Superior temporal gyrus (tissue), 1 donor: ENCODE measurements at regions not wholly inside any gene's neighbourhood (a gene's known extent, or its start where the extent isn't known, plus 50 kb on each side); places are given as distances from the start of the nearest gene placed in this dataset.
A peak's percentile ranks its signal among the peaks of the same experiment; 100 is the strongest.

Experiments used
- DNase-seq: peaks from one replicate; pipeline ENCODE4 v3.0.0-alpha.2; 2016; ENCODE audit errors: extremely low spot score

DNA sequence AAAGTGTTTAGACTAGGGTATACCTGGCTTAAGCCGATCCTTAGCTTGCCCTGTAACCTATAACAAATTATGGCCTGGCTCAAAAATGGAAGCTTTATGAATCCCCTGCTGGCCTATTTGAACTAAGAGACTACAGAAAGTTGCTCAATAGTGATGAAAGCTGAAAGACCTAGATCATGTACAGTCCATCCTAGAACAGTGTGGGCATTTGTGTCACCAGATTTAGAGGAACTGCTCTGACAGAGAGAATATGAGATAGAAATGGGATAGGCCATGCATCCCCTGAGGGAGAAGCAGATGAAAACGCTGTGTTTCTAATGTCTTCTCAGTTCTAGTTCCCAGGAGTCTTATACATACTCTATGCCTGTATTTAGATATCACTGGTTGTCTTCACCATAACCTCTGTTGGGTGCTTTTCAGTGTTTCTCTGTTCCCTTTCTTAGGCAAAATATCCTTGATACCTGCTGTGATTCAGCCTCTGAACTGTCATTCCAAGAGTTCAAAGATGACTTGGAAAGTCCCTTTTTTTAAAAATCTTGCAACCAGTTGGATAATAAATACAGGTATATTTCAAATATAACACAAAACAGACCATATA lies 246.9 kb upstream of the SLC39A10 start:
- no peak for DNase-seq

DNA sequence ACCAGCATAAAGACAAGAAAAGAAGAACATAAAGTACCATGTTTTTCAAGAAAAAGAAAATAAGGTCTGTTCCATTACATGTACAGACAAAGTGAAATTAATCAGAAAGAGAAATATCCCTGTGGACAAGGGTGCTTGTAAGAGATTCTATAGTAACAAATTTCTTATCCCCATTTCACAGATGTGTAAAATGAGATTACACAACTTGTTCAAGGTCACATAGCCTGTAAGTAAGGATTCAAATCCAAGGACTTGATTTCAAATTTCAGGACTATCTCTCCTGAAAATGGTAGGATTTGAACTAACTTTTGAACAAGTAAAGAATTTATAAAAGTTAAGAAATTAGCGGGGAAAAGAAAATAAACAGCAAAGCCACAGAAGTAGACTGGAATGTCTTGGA lies 248.2 kb upstream of the SLC39A10 start:
- no peak for DNase-seq

DNA sequence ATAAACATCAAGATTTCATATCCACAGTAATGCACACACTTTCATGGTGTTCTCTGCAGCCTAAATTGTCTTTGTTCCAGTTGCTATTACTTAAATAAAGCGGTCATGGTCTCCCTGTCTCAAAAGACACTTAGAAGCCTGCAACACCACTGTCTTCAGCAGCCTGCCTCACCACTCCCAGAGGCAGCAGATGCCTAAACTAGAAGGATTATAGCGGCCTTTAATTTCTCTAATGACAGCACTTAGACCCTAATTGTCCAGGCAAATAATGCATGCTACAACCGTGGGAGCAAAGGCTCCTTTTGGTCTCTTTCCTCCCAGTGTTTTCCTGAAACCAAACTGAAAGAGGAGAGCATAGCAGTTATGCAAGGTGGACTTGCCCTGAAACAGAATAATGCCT lies 248.8 kb upstream of the SLC39A10 start:
- DNase-seq: no peak

DNA sequence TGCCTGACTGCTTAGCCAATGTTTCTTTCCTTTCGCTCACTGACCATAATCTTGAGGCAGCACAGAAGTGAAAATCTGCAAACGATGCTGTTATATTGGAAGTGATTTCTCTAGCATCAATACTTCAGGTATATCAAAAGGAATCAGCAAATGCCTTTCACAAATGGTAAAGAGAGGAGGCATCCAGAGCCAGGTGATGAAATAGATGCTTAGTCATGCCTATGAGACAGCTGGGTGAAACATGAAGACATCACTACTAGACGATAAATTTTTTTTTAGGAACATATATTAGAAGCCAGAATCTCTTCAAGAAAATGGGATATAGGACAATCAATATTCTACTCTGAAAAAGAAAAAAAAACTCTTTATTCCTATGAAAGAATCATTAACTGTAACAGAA lies 249.2 kb upstream of the SLC39A10 start:
- no peak for DNase-seq

DNA sequence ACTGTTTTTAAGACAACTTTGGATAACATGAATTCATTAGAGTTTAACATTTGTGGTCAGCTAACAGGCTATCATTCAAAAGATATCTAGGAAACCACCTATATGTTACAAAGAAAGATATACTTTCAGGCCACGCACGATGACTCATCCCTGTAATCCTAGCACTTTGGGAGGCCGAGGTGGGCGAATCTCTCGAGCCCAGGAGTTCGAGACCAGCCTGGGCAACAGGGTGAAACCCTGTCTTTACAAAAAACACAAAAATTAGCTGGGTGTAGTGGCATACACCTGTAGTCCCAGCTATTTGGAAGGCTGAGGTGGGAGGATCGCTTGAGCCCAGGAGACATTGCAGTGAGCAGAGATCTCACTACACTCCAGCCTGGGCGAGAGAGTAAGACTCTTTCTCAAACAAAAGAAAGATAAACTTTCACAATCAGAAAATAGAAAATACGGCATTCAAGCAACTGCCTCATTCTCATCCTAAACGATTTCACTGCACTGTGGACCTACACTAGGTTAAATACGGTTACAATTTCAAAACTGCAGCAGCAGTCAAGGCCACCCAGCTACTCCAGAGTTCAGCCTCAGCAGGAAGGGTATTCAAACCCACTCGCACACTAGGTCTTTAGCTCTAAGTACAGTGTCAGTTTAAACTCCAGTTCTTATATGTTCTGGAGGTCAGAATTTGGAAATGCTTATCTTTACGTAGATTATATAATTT lies 250.0 kb upstream of the SLC39A10 start:
- DNase-seq: no peak

DNA sequence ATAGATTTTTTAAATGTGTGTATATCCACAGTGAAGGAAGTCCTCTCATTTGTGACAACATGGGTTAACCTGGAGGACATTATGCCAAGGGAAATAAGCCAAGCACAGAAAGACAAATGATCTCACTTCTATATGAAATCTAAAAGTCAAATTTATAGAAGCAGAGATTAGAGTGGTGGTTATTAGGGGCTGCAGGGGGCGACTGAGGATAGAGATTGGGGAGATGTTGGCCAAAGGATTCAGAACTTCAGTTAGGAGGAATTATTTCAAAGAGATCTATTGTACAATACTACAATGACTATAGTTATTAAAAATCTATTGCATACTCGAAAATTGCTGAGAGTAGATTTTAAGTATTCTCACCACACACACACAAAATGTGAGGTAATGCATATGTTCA lies 252.4 kb upstream of the SLC39A10 start:
- DNase-seq: no peak

DNA sequence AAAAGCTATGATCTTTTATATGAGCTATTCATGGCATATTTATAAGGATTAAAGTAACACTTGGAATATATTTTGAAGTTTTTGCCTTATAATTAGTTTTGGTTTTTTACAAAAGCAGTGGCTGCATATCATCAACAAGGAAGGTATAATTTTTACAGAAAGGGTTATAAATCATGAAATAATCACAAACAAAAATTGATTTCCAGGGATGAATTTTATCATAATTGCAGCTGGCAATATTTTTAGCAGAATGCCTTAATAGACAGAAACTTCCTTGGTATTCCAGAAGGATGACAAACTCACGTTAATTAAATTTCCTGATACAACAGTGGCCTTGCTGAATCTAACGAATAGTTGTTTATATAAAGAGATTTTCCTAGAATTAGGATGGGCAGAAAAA lies 260.5 kb upstream of the SLC39A10 start:
- no peak for DNase-seq

DNA sequence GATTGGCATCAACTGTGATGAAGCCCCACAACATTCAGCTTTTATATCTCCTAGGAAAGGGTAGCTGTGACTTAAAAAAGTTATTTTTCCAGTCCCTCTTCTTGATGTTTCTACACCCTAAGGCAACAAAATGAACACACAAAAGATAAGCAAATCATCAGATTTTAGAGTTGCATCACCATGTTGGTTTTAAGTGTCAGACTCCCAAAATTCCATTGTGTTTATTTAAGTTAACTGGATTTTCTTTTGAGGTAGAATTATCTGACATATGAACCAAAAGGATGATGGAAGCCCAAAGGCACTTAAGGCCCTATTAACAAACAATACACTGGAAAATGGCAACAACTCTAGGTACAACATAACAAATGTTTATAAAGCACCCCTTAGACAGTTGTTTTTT lies 261.7 kb upstream of the SLC39A10 start:
- DNase-seq: no peak

DNA sequence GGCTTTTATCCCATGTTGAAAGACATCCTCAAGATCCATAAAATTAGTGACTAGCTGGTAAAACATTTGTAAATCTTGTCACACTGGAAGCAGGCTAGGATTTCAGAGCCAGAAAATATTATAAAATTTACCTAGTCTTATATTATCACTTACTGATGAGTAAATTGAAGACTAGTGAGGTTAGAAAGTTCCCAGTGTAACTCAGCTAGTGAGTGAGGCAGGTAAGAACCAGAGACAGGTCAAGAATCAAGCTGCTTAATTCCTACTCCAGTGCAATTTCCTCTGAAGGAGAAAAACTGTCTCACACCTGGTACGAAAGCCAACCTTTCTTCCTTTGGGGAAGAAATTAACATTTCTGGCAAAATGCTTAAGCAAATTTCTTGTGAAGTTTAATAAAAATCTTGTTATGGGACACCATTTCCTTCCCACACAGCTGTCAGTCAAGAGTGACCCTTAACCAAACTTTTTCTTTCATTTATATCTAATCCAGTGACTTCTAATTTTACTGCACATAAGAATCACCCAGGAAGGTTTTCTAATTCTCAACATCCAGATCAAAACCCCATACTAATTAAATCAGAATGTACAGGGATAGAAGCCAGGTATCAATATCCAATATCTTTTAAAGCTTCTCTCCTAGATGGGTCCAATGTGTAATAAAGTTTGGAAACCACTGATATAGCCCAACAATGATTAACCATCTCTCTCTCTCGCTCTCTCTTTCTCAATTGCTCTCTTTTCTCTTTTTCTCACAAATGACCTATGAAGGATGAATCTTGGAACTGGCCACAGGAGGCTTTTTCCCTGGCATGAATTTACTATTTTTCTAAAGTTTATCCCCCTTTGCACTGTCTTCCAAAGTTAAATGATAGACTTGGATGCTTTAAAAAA lies 264.3 kb upstream of the SLC39A10 start:
- no peak for DNase-seq

DNA sequence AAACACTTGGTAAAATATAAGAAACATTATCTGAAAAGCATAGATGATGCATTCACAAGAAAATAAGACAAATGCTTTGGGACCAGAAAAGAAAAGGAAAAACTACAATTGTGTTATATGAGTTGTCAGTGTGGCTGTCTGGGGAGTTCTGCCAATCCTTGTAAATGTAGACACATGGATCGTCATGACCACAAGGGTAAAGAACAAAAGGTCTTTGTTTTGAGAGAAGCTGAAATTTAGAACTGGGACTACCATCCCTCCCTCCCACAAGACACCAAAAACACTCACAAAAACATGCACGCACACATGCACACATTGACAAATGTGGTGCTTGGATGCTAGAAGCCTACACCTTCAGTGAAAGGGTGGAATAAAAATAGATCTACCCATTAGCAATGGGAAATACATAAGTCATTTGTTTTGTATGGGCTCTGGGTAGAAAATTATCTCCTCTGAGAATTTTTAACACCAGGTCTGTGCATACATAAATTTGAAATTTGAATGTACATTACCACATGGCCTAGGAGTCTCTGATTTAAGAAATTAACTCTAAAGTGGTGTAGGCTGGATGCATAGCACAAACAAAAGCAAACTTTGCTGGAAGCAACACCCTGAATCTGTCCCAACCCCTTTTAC lies 266.2 kb upstream of the SLC39A10 start:
- DNase-seq: peak; percentile 85

DNA sequence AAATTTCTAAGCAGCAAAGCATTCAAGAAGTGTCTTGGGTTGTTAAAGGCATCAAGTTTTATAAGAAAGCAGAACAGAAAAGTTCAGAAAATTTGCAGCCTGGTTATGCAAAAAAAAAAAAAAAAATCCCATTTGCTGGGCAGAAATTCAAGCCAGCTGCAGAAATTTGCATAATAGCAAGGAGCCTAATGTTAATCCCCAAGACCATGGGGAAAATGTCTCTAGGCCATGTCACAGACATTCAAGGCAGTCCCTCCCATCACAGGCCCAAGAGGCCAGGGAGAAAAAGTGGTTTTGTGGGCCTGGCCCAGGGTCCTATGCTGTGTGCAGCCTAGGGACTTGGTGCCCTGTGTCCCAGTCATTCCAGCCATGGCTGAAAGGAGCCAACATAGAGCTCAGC lies 269.0 kb upstream of the SLC39A10 start:
- no peak for DNase-seq

DNA sequence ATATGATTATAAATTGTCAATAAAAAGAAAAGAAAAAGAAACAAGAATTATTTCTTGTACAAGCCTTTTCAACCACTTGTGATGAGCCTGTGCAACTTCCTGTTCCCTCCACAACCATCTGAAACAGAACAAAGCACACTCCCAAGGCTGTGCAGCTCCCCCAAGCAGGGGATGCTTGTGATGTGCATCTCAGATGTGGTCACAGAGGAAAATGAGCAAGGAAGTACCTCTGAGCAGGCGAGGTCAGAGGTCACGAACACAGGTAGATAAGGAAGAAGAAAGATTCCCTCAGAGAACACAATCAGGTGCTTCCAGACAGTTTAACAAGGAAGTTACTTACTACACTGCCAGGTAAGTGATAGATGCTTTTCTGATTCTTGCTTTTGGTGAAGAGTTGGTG lies 274.8 kb upstream of the SLC39A10 start:
- DNase-seq: no peak

DNA sequence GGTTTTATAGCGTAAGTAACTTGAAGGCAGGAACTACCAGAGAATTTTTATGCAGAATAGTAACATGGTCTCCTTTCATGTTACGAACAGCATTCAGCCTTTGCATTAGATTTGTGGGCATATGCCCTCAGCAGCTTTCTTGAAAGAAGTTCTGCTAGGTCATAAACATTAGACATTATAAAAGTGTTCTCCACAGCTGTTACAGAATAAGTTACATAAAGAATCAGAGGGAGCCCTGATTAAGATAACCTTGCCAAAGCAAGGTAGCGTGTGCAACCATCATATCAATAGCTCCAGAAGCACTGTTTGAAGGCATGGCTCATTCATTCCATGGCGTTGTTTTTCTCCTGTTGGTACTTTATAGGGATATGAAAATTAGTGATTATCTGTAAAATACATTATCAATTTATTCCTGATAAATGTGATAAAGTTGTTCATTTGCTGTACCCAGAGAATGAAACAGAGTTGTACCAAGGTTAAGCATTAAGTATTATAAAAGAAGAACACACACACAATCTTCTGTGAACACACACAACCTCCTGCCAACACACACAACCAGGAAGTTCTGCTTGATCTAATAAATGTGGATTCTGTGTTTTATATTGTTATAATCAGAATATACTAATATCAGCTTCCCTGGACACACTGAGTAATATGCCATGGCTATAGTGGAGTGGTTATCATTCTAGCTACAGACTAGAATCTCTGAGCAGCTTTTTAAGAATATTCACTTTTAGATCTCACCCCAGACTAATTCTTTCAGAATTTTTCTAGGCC lies 286.7 kb upstream of the SLC39A10 start:
- DNase-seq: no peak

DNA sequence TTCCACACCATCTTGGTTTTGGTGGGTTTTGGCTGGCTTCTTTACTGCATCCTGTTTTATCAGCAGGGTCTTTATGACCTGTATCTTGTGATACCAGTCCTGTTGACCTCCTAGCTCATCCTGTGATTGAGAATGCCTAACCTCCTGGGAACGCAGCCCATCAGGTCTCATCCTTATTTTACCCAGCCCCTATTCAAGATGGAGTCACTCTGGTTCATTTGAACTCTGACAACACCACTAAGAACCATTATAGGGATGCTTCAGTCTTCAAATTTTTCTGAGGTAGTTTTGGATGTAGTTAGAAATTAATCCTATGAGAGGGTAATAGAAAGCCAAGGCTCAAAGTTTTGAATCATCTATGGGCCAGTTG lies 287.8 kb upstream of the SLC39A10 start:
- DNase-seq: no peak

DNA sequence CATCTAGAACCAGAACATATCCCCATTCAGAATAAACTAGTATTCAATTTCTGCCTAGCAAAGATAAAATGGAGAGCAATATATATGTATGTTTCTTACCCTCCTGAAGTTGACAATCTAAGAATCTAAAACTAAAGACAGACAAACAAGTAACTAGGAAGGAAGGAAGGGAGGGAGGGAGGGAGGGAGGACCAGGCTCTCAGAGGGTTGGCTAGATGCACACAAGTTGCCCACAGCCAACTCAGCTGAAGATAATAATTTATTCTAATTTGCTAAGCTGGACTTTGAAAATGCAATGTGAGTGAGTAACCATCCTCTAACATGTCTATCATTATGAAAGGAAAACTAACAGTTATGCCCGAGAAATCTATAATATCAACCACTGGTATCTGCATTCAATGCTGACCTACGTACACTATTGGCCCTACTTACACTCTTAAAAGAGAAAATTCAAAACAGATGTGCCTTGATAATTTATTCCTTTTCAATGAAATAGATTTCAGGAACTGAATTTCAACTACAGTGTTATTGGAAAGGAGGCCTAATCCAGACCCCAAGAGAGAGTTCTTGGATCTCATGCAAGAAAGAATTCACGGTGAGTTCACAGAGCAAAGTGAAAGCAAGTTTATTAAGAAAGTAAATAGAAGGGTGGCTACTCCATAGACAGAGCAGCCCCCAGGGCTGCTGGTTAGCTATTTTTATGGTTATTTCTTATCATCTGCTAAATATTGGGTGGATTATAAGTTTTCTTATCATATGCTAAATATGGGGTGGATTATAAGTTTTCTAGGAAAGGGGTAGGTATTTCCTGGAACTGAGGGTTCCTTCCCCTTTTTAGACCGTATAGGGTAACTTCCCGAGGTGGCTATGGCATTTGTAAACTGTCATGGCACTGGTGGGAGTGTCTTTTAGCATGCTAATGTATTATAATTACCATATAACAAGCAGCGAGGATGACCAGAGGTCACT lies 288.5 kb upstream of the SLC39A10 start:
- DNase-seq: no peak

DNA sequence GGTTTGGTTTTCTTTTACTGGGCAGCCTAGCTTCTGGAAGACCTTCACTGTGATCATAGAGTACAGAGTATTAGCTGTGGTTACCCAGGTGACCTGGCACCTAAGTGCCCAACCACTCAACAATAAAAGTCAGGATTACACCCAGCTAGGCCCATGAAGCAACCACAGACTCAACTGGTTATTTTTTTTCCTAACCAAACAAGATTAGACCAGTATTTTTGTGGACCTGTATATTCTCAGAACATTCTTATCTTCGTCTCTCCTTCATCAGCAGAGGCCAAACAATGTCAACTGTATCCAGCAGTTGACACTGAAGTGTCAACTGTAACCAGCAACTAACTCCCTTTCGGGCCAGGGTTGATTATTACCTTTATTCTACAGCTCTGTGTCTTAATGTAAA lies 289.2 kb upstream of the SLC39A10 start:
- no peak for DNase-seq

DNA sequence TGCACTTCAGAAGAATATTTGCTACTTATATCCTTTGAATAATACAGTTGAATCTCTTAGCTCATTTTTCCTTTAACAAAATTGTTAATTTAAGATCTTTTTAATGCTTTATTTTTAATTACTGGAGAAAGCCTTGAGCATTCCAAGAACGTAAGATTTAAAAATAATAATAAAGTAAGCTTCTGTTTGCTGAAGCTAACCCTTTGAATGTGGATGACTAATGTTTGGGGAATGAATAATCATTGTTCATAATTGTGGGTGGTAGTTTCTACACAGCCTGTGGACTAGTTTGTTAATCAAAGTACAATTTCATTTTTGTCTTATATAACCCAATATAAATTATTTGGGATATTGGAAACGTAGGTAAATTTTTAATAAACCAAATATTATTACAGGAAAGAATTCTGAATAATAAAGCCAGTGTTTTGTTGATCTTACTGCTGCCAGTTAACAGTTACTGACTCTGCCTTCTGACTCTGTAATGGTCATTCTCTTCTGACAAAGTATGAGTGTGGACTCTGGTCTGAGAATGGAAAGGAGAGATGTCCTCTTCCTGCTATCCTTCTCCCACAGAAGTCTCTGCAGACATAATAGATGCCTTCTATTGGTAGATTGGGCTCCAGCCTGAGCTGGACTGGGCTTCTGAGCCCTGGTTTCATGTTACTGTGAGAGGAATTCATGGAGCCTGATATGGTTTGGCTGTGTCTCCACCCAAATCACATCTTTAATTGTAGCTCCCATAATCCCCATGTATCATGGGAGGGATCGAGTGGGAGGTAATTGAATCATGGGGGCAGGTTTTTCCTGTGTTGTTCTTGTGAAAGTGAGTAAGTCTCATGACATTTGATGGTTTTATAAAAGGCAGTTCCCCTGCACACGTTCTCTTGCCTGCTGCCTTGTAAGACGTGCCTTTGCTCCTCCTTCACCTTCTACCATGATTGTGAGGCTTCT lies 292.7 kb upstream of the SLC39A10 start:
- no peak for DNase-seq

DNA sequence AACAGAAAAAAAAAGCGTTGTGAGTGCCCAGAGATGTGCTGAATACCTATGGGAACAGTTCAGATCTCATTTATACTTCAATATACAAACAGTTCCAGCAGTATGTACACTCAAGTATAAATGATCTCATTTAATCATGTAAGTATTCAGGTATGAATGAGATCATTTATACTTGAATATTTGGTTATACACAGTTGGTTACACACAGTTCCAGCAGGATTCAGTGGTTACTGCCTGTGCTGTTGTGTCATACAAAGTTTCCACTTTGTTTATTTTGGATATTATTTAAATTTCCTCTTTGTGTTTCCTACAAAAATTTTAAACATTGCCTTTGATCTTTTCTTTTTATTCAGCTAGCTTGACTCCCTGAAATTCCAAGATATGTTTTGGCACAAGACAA lies 293.5 kb upstream of the SLC39A10 start:
- no peak for DNase-seq

DNA sequence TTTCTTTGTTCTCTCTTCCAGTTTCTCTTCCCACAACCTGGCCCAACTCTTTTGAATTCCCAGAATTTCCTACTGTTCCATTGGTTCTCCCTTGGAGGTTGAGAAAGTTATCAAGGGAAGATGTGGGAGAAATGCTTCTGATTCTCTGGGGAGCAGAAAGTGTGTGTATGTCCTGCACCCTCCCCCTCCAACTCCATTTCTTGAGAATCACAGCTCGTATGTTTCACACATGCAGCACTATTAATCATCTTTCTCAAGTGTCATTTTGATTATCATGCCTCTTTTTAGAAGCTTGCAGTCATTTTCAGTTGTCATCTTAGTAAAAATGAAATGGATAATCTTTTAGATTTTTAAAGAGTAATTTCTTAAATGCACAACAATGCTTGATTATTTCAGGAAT lies 296.8 kb upstream of the SLC39A10 start:
- DNase-seq: no peak
